Endothelial cell of umbilical vein (primary cell): ENCODE measurements at regions not wholly inside any gene's neighbourhood (a gene's known extent, or its start where the extent isn't known, plus 50 kb on each side); places are given as distances from the start of the nearest gene placed in this dataset.

Experiments used
- BruUV-seq: library from RNA; stranded (reverse); fragments of 400-500 nt; replicated peaks from 2 replicates; lab custom pipeline; 2021; lab: Mats Ljungman, UMichigan
- CTCF ChIA-PET: fragments of 300-600, 350-600 bp; sonication (Branson Sonifier 250); formaldehyde crosslinking; loops from one replicate; lab custom pipeline; 2021; ENCODE audit warnings: antibody characterized with exemption, inconsistent platforms; lab: Charles Lee
- POLR2A ChIA-PET: fragments of 300-600, 350-600 bp; sonication (Branson Sonifier 250); formaldehyde crosslinking; loops from one replicate; lab custom pipeline; 2021; ENCODE audit warnings: antibody characterized with exemption, inconsistent platforms; lab: Charles Lee
- DNase-seq: peaks from one replicate; pipeline ENCODE4 v3.0.0-alpha.2; 2011; ENCODE audit warnings: low read depth, low spot score
- FAIRE-seq: peaks from 2 replicates; lab custom pipeline; 2011; peaks lifted over from hg19 to GRCh38; lab: Jason Lieb, UNC
- H2AFZ ChIP-seq: 2 replicates; pipeline ENCODE4 v1.6.0; 2012; ENCODE audit warnings: low read depth, low read length, control low read depth, inconsistent platforms
- H3K27ac ChIP-seq: 2 replicates; pipeline ENCODE4 v1.5.1; 2011; ENCODE audit warnings: low read depth, mild to moderate bottlenecking, control low read depth, low read length, moderate library complexity; ENCODE audit not compliant: insufficient read depth
- H3K27me3 ChIP-seq, 2 experiments: 2 replicates each; pipeline versions ENCODE4 v1.6.0 to v1.6.1; 2011; ENCODE audit warnings: low read length in 2 of 2, mixed read lengths in 1 of 2; ENCODE audit not compliant: control insufficient read depth in 2 of 2, insufficient read depth in 2 of 2
- H3K36me3 ChIP-seq, 2 experiments: 2 replicates in 1 of 2; 3 replicates in 1 of 2; pipeline ENCODE4 v1.5.1; 2011; ENCODE audit warnings: low read length in 2 of 2, mild to moderate bottlenecking in 1 of 2, moderate library complexity in 1 of 2; ENCODE audit not compliant: control insufficient read depth in 2 of 2, insufficient read depth in 2 of 2; ENCODE audit errors: extremely low read depth in 1 of 2
- H3K4me1 ChIP-seq: 3 replicates; pipeline ENCODE4 v1.5.1; 2011; ENCODE audit warnings: mild to moderate bottlenecking, low read length; ENCODE audit not compliant: control insufficient read depth, insufficient read depth; ENCODE audit errors: extremely low read depth
- H3K4me2 ChIP-seq: 2 replicates; pipeline ENCODE4 v1.6.1; 2011; ENCODE audit warnings: low read length, control low read depth, mixed read lengths; ENCODE audit not compliant: insufficient read depth
- H3K4me3 ChIP-seq, 3 experiments: fragments of 200-600 bp in 1 of 3; sonication (generic), shearing (Covaris generic) in 1 of 3; replicated peaks in 1 of 3; 2 replicates each; pipeline ENCODE4 v1.5.1; 2011 to 2016; ENCODE audit warnings: control low read depth in 3 of 3, low read length in 3 of 3, mild to moderate bottlenecking in 2 of 3, inconsistent platforms in 1 of 3, low read depth in 1 of 3, moderate library complexity in 1 of 3; ENCODE audit not compliant: insufficient read depth in 1 of 3
- H3K79me2 ChIP-seq: 2 replicates; pipeline ENCODE4 v1.6.0; 2012; ENCODE audit warnings: low read length, inconsistent platforms; ENCODE audit not compliant: control insufficient read depth, insufficient read depth
- H3K9ac ChIP-seq: replicated peaks from 2 replicates; pipeline ENCODE3; 2011; ENCODE audit warnings: low read length, control low read depth; ENCODE audit not compliant: insufficient read depth; ENCODE audit errors: extremely low read depth
- H3K9me1 ChIP-seq: replicated peaks from 3 replicates; pipeline ENCODE4 v1.6.0; 2011; ENCODE audit warnings: mild to moderate bottlenecking, low read length; ENCODE audit not compliant: control insufficient read depth, insufficient read depth; ENCODE audit errors: extremely low read depth
- H3K9me3 ChIP-seq: replicated peaks from 2 replicates; pipeline ENCODE4 v1.5.1; 2012; ENCODE audit warnings: low read length, inconsistent platforms; ENCODE audit not compliant: control insufficient read depth, insufficient read depth
- H4K20me1 ChIP-seq: replicated peaks from 2 replicates; pipeline ENCODE3; 2011; ENCODE audit warnings: mild to moderate bottlenecking, low read length; ENCODE audit not compliant: control insufficient read depth, insufficient read depth; ENCODE audit errors: extremely low read depth
- CTCF ChIP-seq, 2 donors: IDR thresholded peaks; 1 replicate in 1 of 2; 2 replicates in 1 of 2; pipeline ENCODE4 v1.5.1; 2011; ENCODE audit warnings: low read length in 2 of 2, mild to moderate bottlenecking in 2 of 2, moderate library complexity in 2 of 2, control low read depth in 1 of 2, inconsistent platforms in 1 of 2, low read depth in 1 of 2; ENCODE audit not compliant: insufficient read depth in 1 of 2; ENCODE audit errors: extremely low read depth in 1 of 2
- EZH2 ChIP-seq: IDR thresholded peaks from 2 replicates; pipeline ENCODE4 v1.6.1; 2012; ENCODE audit warnings: borderline replicate concordance, low read depth, mild to moderate bottlenecking, moderate library complexity, low read length, inconsistent platforms; ENCODE audit not compliant: severe bottlenecking
- FOS ChIP-seq: IDR thresholded peaks from 2 replicates; pipeline ENCODE4 v1.6.1; 2011; ENCODE audit warnings: mild to moderate bottlenecking, low read length, moderate library complexity, borderline replicate concordance; ENCODE audit not compliant: insufficient read depth
- GATA2 ChIP-seq: IDR thresholded peaks from 2 replicates; pipeline ENCODE4 v1.7.0; 2011; ENCODE audit warnings: low read depth, mild to moderate bottlenecking, moderate library complexity, mixed read lengths, low read length; ENCODE audit not compliant: insufficient read length, insufficient read depth
- JUN ChIP-seq: IDR thresholded peaks from 2 replicates; pipeline ENCODE4 v1.6.1; 2011; ENCODE audit warnings: borderline replicate concordance, low read depth; ENCODE audit not compliant: insufficient read length, insufficient read depth
- MAX ChIP-seq: IDR thresholded peaks from 2 replicates; pipeline ENCODE4 v1.6.1; 2011; ENCODE audit not compliant: insufficient read depth, insufficient read length
- MYC ChIP-seq: IDR thresholded peaks from one replicate; pipeline ENCODE4 v1.6.1; 2011; ENCODE audit warnings: mild to moderate bottlenecking, low read depth, low read length
- POLR2A ChIP-seq: IDR thresholded peaks from 2 replicates; pipeline ENCODE4 v1.6.1; 2012; ENCODE audit warnings: low read depth, mild to moderate bottlenecking, control low read depth, low read length
- POLR2AphosphoS5 ChIP-seq: IDR thresholded peaks from 2 replicates; pipeline ENCODE4 v1.6.1; 2012; ENCODE audit warnings: low read depth, mild to moderate bottlenecking, control low read depth, low read length, moderate library complexity; ENCODE audit not compliant: insufficient read depth
- dilution Hi-C: fragments of 300-500 bp; cut with MboI; formaldehyde crosslinking; loops from one replicate; pipeline ENCODE4 v1.15.0; 2019; ENCODE audit warnings: low sequenced_read_pairs; ENCODE audit not compliant: extremely low pct_ligation_motif_present
- intact Hi-C: fragments of 100-400 bp; cut with micrococcal nuclease; formaldehyde crosslinking; loops from one replicate; pipeline ENCODE4 v1.10.0; 2022

- BruUV-seq, result no TSS peak
- no peak for DNase-seq
- FAIRE-seq, result no peak
Measured at GRCh38 chr3:188993181-188993580, 178.6 kb upstream of the TPRG1 start.

More at GRCh38 chr3:188993181-188993580, 178.6 kb upstream of the TPRG1 start:
- POLR2A ChIA-PET, result no interaction called here
- intact Hi-C loops (no loop called here), dilution Hi-C loops (no loop called here)
- Histone ChIP-seq H3K9me3 (no peaks in the 10 kb centered on the region), H3K27me3 (peaks cover 0 to 6% of the 10 kb centered on the region in 2 experiments), H3K9me1 (no peaks in the 10 kb centered on the region), H3K79me2 (no peaks in the 10 kb centered on the region), H3K4me1 (no peaks in the 10 kb centered on the region), H3K4me3 (no peak overlapping the region), H4K20me1 (no peaks in the 10 kb centered on the region), H2AFZ (no peak overlapping the region), H3K9ac (no peak overlapping the region), H3K27ac (no peak overlapping the region), H3K36me3 (no peaks in the 10 kb centered on the region), H3K4me2 (no peak overlapping the region)
- CTCF ChIA-PET, result interaction anchor here (3.7 kb wide), 1 partner anchor 48 kb away, joined by 12 read pairs; no protein-coding TSS in a partner anchor
- TF ChIP-seq MYC (no peak), POLR2A (no peak), POLR2AphosphoS5 (no peak), GATA2 (no peak), EZH2 (no peak), CTCF (IDR thresholded peaks at IDR 0.05; ENCODE audit: extremely low read depth in 1 of 2, insufficient read depth in 1 of 2, low read depth in 1 of 2, low read length in 2 of 2) (no peak), FOS (no peak), MAX (no peak), JUN (no peak)
